ENCODE measurements at regions not wholly inside any gene's neighbourhood (a gene's known extent, or its start where the extent isn't known, plus 50 kb on each side); places are given as distances from the start of the nearest gene placed in this dataset.

- TF ChIP-seq CTCF (IDR thresholded peaks at IDR 0.05 in 4 of 5, conservative IDR thresholded peaks at IDR 0.05 in 1 of 5) = no peak
- no peak for TF ChIP-seq POLR2A (IDR thresholded peaks at IDR 0.05)
These were observed 254.9 kb upstream of the SMC2 start for GRCh38 chr9:103839197-103839596.
